HCT116 (cell line): ENCODE measurements at regions not wholly inside any gene's neighbourhood (a gene's known extent, or its start where the extent isn't known, plus 50 kb on each side); places are given as distances from the start of the nearest gene placed in this dataset.
"Not testable (repeated sequence)": the region's sequence is repeated elsewhere in the genome, so short reads cannot be mapped to it uniquely, and the experiment has no call there.

Source experiments
- ATAC-seq: fragments of 200-7000 bp; cut with Tn5 transposase; 2 replicates; pipeline ENCODE4 v1.9.1; 2020; ENCODE audit warnings: mild to moderate bottlenecking, moderate library complexity
- BruUV-seq: library from RNA; stranded (reverse); fragments of 400-500 nt; replicated peaks from 2 replicates; lab custom pipeline; 2021; lab: Mats Ljungman, UMichigan
- CTCF ChIA-PET: fragments of 300-600 bp; sonication (Branson Sonifier 250); formaldehyde crosslinking; loops from one replicate; lab custom pipeline; 2021; ENCODE audit warnings: antibody characterized with exemption; lab: Charles Lee
- POLR2A ChIA-PET: fragments of 300-600, 350-600 bp; sonication (Branson Sonifier 250); formaldehyde crosslinking; loops from one replicate; lab custom pipeline; 2021; ENCODE audit warnings: antibody characterized with exemption; lab: Charles Lee
- RAD21 ChIA-PET, 2 experiments: fragments of 300-600 bp; sonication (Branson Sonifier 250); formaldehyde crosslinking; loops; one replicate each; lab custom pipeline; 2023; ENCODE audit warnings: low total read pairs in 2 of 2; ENCODE audit not compliant: uncharacterized antibody in 2 of 2, unreplicated experiment in 2 of 2, low non-redundant PET in 1 of 2; lab: Charles Lee
- DNase-seq: peaks from one replicate; pipeline ENCODE4 v3.0.0-alpha.2; 2010; ENCODE audit warnings: low read depth, low spot score
- H2AFZ ChIP-seq: fragments of 200-600 bp; shearing (Covaris generic), sonication (generic); 2 replicates; pipeline ENCODE4 v1.6.1; 2017; ENCODE audit warnings: low read depth, mixed run types, mixed read lengths, antibody characterized with exemption, low read length; ENCODE audit not compliant: poor library complexity, severe bottlenecking
- H3K27ac ChIP-seq: 2 replicates; pipeline ENCODE4 v1.5.1; 2012; ENCODE audit warnings: low read depth, low read length
- H3K27me3 ChIP-seq: fragments of 200-600 bp; sonication (generic); 2 replicates; pipeline ENCODE4 v1.6.1; 2016; ENCODE audit warnings: mixed run types, low read length, mixed read lengths; ENCODE audit not compliant: insufficient read depth
- H3K36me3 ChIP-seq, 2 experiments: fragments of 200-500 bp in 1 of 2; fragments of 200-600 bp in 1 of 2; sonication (Bioruptor generic) in 1 of 2; sonication (generic) in 1 of 2; 2 replicates each; pipeline versions ENCODE4 v1.5.1 to v1.6.1; 2014 to 2016; ENCODE audit warnings: low read length in 2 of 2, inconsistent platforms in 1 of 2, mixed read lengths in 1 of 2, mixed run types in 1 of 2; ENCODE audit not compliant: insufficient read depth in 2 of 2, control insufficient read depth in 1 of 2
- H3K4me1 ChIP-seq, 2 experiments: fragments of 200-600 bp in 1 of 2; sonication (generic) in 1 of 2; 2 replicates each; pipeline versions ENCODE4 v1.5.1 to v1.6.1; 2012 to 2017; ENCODE audit warnings: low read length in 2 of 2, inconsistent platforms in 1 of 2, mild to moderate bottlenecking in 1 of 2, mixed read lengths in 1 of 2, mixed run types in 1 of 2, moderate library complexity in 1 of 2; ENCODE audit not compliant: insufficient read depth in 2 of 2, control insufficient read depth in 1 of 2
- H3K4me2 ChIP-seq: fragments of 200-600 bp; sonication (generic); 2 replicates; pipeline ENCODE4 v1.6.1; 2017; ENCODE audit warnings: mixed run types, low read length, mixed read lengths
- H3K4me3 ChIP-seq, 2 experiments: fragments of 200-600 bp in 1 of 2; sonication (generic) in 1 of 2; replicated peaks in 1 of 2; 2 replicates each; pipeline ENCODE4 v1.5.1; 2011 to 2016; ENCODE audit warnings: low read length in 2 of 2, control low read depth in 1 of 2, low read depth in 1 of 2, mild to moderate bottlenecking in 1 of 2, mixed read lengths in 1 of 2, mixed run types in 1 of 2
- H3K79me2 ChIP-seq: fragments of 200-600 bp; sonication (generic); 2 replicates; pipeline ENCODE4 v1.6.1; 2017; ENCODE audit warnings: mild to moderate bottlenecking, mixed run types, low read length, moderate library complexity, mixed read lengths; ENCODE audit not compliant: insufficient read depth
- H3K9ac ChIP-seq: fragments of 200-600 bp; sonication (generic); 2 replicates; pipeline ENCODE4 v1.6.1; 2016; ENCODE audit warnings: low read length, mixed read lengths
- H3K9me2 ChIP-seq: fragments of 200-600 bp; sonication (generic), shearing (Covaris generic); 2 replicates; pipeline ENCODE4 v1.6.1; 2017; ENCODE audit warnings: mixed run types, mild to moderate bottlenecking, moderate library complexity; ENCODE audit not compliant: insufficient read depth
- H3K9me3 ChIP-seq, 2 experiments: fragments of 200-500 bp in 1 of 2; fragments of 200-600 bp in 1 of 2; sonication (Bioruptor generic) in 1 of 2; sonication (generic) in 1 of 2; 2 replicates each; pipeline ENCODE4 v1.6.1; 2014 to 2017; ENCODE audit warnings: low read length in 2 of 2, mixed read lengths in 2 of 2, inconsistent platforms in 1 of 2, low read depth in 1 of 2, mild to moderate bottlenecking in 1 of 2, mixed run types in 1 of 2, moderate library complexity in 1 of 2; ENCODE audit not compliant: control insufficient read depth in 1 of 2, insufficient read depth in 1 of 2
- H4K20me1 ChIP-seq: fragments of 200-600 bp; sonication (generic), shearing (Covaris generic); 2 replicates; pipeline ENCODE4 v1.6.1; 2017; ENCODE audit warnings: mixed run types, mild to moderate bottlenecking, moderate library complexity; ENCODE audit not compliant: insufficient read depth
- ATF3 ChIP-seq: IDR thresholded peaks from 2 replicates; pipeline ENCODE4 v1.6.1; 2012
- CBX3 ChIP-seq: IDR thresholded peaks from 2 replicates; pipeline ENCODE4 v1.6.1; 2012; ENCODE audit warnings: low read depth
- CTCF ChIP-seq, 3 experiments: fragments of 200-600 bp in 1 of 3; sonication (generic) in 1 of 3; IDR thresholded peaks in 2 of 3; conservative IDR thresholded peaks in 1 of 3; 2 replicates each; pipeline ENCODE4 v1.5.1; 2012 to 2017; ENCODE audit warnings: low read depth in 2 of 3, low read length in 2 of 3, antibody characterized with exemption in 1 of 3, borderline replicate concordance in 1 of 3, control low read depth in 1 of 3, mild to moderate bottlenecking in 1 of 3, mixed read lengths in 1 of 3, mixed run types in 1 of 3, moderate library complexity in 1 of 3; ENCODE audit not compliant: insufficient read depth in 1 of 3
- ELF1 ChIP-seq: IDR thresholded peaks from 2 replicates; pipeline ENCODE4 v1.6.1; 2012; ENCODE audit warnings: low read depth, borderline replicate concordance
- EZH2 ChIP-seq: fragments of 200-600 bp; sonication (generic); IDR thresholded peaks from 2 replicates; pipeline ENCODE4 v1.6.1; 2017; ENCODE audit warnings: antibody characterized with exemption, mixed run types
- FOSL1 ChIP-seq: IDR thresholded peaks from 2 replicates; pipeline ENCODE4 v1.6.1; 2012; ENCODE audit warnings: low read depth
- JUND ChIP-seq: IDR thresholded peaks from 2 replicates; pipeline ENCODE4 v1.6.1; 2012
- MAX ChIP-seq: IDR thresholded peaks from 2 replicates; pipeline ENCODE4 v1.6.1; 2012
- POLR2A ChIP-seq: IDR thresholded peaks from 2 replicates; pipeline ENCODE4 v1.7.0; 2011; ENCODE audit warnings: borderline replicate concordance; ENCODE audit not compliant: insufficient read depth, insufficient read length; ENCODE audit errors: extremely low read depth
- POLR2AphosphoS5 ChIP-seq: IDR thresholded peaks from 2 replicates; pipeline ENCODE4 v1.6.1; 2011; ENCODE audit warnings: mild to moderate bottlenecking, low read depth, low read length, moderate library complexity
- RAD21 ChIP-seq: IDR thresholded peaks from 2 replicates; pipeline ENCODE4 v1.6.1; 2012; ENCODE audit warnings: low read depth, mild to moderate bottlenecking
- SRF ChIP-seq: IDR thresholded peaks from 2 replicates; pipeline ENCODE4 v1.6.1; 2012; ENCODE audit warnings: low read depth
- YY1 ChIP-seq: IDR thresholded peaks from 2 replicates; pipeline ENCODE4 v1.6.1; 2011; ENCODE audit warnings: low read length, low read depth, moderate library complexity, mild to moderate bottlenecking; ENCODE audit not compliant: insufficient replicate concordance; ENCODE audit errors: extremely low read depth
- ZBTB33 ChIP-seq: IDR thresholded peaks from 2 replicates; pipeline ENCODE4 v1.6.1; 2011; ENCODE audit warnings: mild to moderate bottlenecking, low read length, moderate library complexity; ENCODE audit not compliant: insufficient replicate concordance; ENCODE audit errors: extremely low read depth
- ZFX ChIP-seq: fragments of 450-650 bp; IDR thresholded peaks from 2 replicates; pipeline ENCODE4 v1.6.1; 2017
- ZNF274 ChIP-seq: fragments of 200-500 bp; sonication (Bioruptor generic); IDR thresholded peaks from 2 replicates; pipeline ENCODE4 v1.6.1; 2014; ENCODE audit warnings: mild to moderate bottlenecking, low read depth, low read length, inconsistent platforms
- intact Hi-C: fragments of 100-400 bp; cut with micrococcal nuclease; formaldehyde crosslinking; loops from 2 replicates; pipeline ENCODE4 v1.10.0; 2022

- H3K27ac ChIP-seq, CTCF ChIA-PET, POLR2A ChIA-PET, H3K9me3 ChIP-seq, H4K20me1 ChIP-seq, H3K9ac ChIP-seq, H3K4me3 ChIP-seq, H3K4me2 ChIP-seq, BruUV-seq, H3K27me3 ChIP-seq, DNase-seq, H2AFZ ChIP-seq, RAD21 ChIA-PET, H3K79me2 ChIP-seq, H3K36me3 ChIP-seq, H3K9me2 ChIP-seq, intact Hi-C loops, ATAC-seq: not testable (repeated sequence)
- peaks cover 5 to 24% of the 10 kb centered on the region in 2 experiments; a peak in 3 of 4 replicates for H3K4me1 ChIP-seq
Measured at GRCh38 chr6:144956697-144957096, 671.6 kb downstream of the UTRN start.

- Histone ChIP-seq H3K4me3 (no peak overlapping the region), H4K20me1 (no peaks in the 10 kb centered on the region), H3K27ac (no peak overlapping the region), H2AFZ (no peak overlapping the region), H3K9me2 (no peaks in the 10 kb centered on the region), H3K4me2 (no peak overlapping the region), H3K27me3 (no peaks in the 10 kb centered on the region), H3K79me2 (no peaks in the 10 kb centered on the region), H3K36me3 (no peaks in the 10 kb centered on the region), H3K9me3 (no peaks in the 10 kb centered on the region), H3K4me1 (peaks cover 5 to 24% of the 10 kb centered on the region in 2 experiments; a peak in 3 of 4 replicates), H3K9ac (no peak overlapping the region)
- intact Hi-C loops = no loop called here
- TF ChIP-seq POLR2A (no peak), CBX3 (no peak), ATF3 (no peak), POLR2AphosphoS5 (no peak), CTCF (IDR thresholded peaks at IDR 0.05 in 2 of 3, conservative IDR thresholded peaks at IDR 0.05 in 1 of 3; ENCODE audit: borderline replicate concordance in 1 of 3, insufficient read depth in 1 of 3, low read depth in 2 of 3, low read length in 2 of 3) (no peak), MAX (no peak), JUND (no peak), RAD21 (no peak), ZNF274 (no peak), ELF1 (no peak), ZFX (no peak), YY1 (no peak), SRF (no peak), ZBTB33 (no peak), FOSL1 (no peak), EZH2 (no peak)
- POLR2A ChIA-PET = no interaction called here
- RAD21 ChIA-PET = no interaction called here
- ATAC-seq = no peak
- DNase-seq = no peak
- CTCF ChIA-PET = no interaction called here
- no TSS peak for BruUV-seq
Measured at GRCh38 chr6:144957236-144957937, 672.3 kb downstream of the UTRN start.
